ENCODE measurements at regions not wholly inside any gene's neighbourhood (a gene's known extent, or its start where the extent isn't known, plus 50 kb on each side); places are given as distances from the start of the nearest gene placed in this dataset.

- TF ChIP-seq CTCF (IDR thresholded peaks at IDR 0.05 in 2 of 3, conservative IDR thresholded peaks at IDR 0.05 in 1 of 3; ENCODE audit: borderline replicate concordance in 1 of 3, insufficient read depth in 1 of 3, low read depth in 2 of 3, low read length in 2 of 3) (no peak), ZNF274 (IDR thresholded peaks at IDR 0.05; ENCODE audit: low read depth, low read length) (no peak), REST (IDR thresholded peaks at IDR 0.05; ENCODE audit: low read depth) (no peak), POLR2AphosphoS5 (IDR thresholded peaks at IDR 0.05; ENCODE audit: low read depth, low read length) (no peak), CBX3 (IDR thresholded peaks at IDR 0.05; ENCODE audit: low read depth) (no peak)
Observed at GRCh38 chr22:49554741-49555140, 272.9 kb downstream of the BRD1 start (continued).

GRCh38 chr22:49554296-49554625, 273.4 kb downstream of the BRD1 start:
- no peaks in the 10 kb centered on the region for H3K36me3 ChIP-seq (ENCODE audit: control insufficient read depth in 1 of 2, insufficient read depth in 2 of 2, low read length in 2 of 2)
- intact Hi-C loops (cut with micrococcal nuclease), result no loop called here
- H3K9ac ChIP-seq (ENCODE audit: low read length), result no peak overlapping the region
- CTCF ChIA-PET, result no interaction called here
- no peaks in the 10 kb centered on the region for H3K9me3 ChIP-seq (ENCODE audit: control insufficient read depth in 1 of 2, insufficient read depth in 1 of 2, low read depth in 1 of 2, low read length in 2 of 2)
- DNase-seq (ENCODE audit: low read depth, low spot score) (no peak), ATAC-seq (no peak)
- H4K20me1 ChIP-seq (ENCODE audit: insufficient read depth), result no peaks in the 10 kb centered on the region
- no peak overlapping the region for H3K4me3 ChIP-seq (replicated peaks in 1 of 2; ENCODE audit: low read depth in 1 of 2, low read length in 2 of 2)
- H3K27me3 ChIP-seq (ENCODE audit: insufficient read depth, low read length), result 0 out of 2 replicates have a peak, but pooled peaks cover 1% of the 10 kb centered on the region
- no peaks in the 10 kb centered on the region for H3K9me2 ChIP-seq (ENCODE audit: insufficient read depth)
- RAD21 ChIA-PET (ENCODE audit: low non-redundant PET in 1 of 2, low total read pairs in 2 of 2, uncharacterized antibody in 2 of 2, unreplicated experiment in 2 of 2), result no interaction called here
- BruUV-seq (replicated peaks), result no TSS peak
- H3K4me2 ChIP-seq (ENCODE audit: low read length), result no peak overlapping the region
- no peak overlapping the region for H2AFZ ChIP-seq (ENCODE audit: low read depth, low read length, poor library complexity, severe bottlenecking)
- no peaks in the 10 kb centered on the region for H3K4me1 ChIP-seq (ENCODE audit: control insufficient read depth in 1 of 2, insufficient read depth in 2 of 2, low read length in 2 of 2)
- POLR2A ChIA-PET, result no interaction called here
- no peaks in the 10 kb centered on the region for H3K79me2 ChIP-seq (ENCODE audit: insufficient read depth, low read length)
- TF ChIP-seq EGR1 (IDR thresholded peaks at IDR 0.05; ENCODE audit: low read depth), result no peak
- TF ChIP-seq CEBPB (IDR thresholded peaks at IDR 0.05; ENCODE audit: low read depth), result no peak
- TF ChIP-seq ATF3 (IDR thresholded peaks at IDR 0.05), result no peak
- no peak for TF ChIP-seq REST (IDR thresholded peaks at IDR 0.05; ENCODE audit: low read depth)
- TF ChIP-seq SIN3A (IDR thresholded peaks at IDR 0.05; ENCODE audit: low read depth), result no peak
- TF ChIP-seq EZH2phosphoT487 (IDR thresholded peaks at IDR 0.05; ENCODE audit: borderline replicate concordance), result no peak
- no peak for TF ChIP-seq CBX3 (IDR thresholded peaks at IDR 0.05; ENCODE audit: low read depth)
- TF ChIP-seq SP1 (IDR thresholded peaks at IDR 0.05; ENCODE audit: low read depth), result no peak
- no peak for TF ChIP-seq CTCF (IDR thresholded peaks at IDR 0.05 in 2 of 3, conservative IDR thresholded peaks at IDR 0.05 in 1 of 3; ENCODE audit: borderline replicate concordance in 1 of 3, insufficient read depth in 1 of 3, low read depth in 2 of 3, low read length in 2 of 3)
- no peak for TF ChIP-seq FOSL1 (IDR thresholded peaks at IDR 0.05; ENCODE audit: low read depth)
- no peak for TF ChIP-seq JUND (IDR thresholded peaks at IDR 0.05)
- no peak overlapping the region for H3K27ac ChIP-seq (ENCODE audit: low read depth, low read length)
